ENCODE measurements at regions not wholly inside any gene's neighbourhood (a gene's known extent, or its start where the extent isn't known, plus 50 kb on each side); places are given as distances from the start of the nearest gene placed in this dataset.
A peak's percentile ranks its signal among the peaks of the same experiment; 100 is the strongest.

GRCh38 chr10:113354711-113355110 lies 198.1 kb upstream of the HABP2 start (continued):
- TF ChIP-seq, protein P1, sequence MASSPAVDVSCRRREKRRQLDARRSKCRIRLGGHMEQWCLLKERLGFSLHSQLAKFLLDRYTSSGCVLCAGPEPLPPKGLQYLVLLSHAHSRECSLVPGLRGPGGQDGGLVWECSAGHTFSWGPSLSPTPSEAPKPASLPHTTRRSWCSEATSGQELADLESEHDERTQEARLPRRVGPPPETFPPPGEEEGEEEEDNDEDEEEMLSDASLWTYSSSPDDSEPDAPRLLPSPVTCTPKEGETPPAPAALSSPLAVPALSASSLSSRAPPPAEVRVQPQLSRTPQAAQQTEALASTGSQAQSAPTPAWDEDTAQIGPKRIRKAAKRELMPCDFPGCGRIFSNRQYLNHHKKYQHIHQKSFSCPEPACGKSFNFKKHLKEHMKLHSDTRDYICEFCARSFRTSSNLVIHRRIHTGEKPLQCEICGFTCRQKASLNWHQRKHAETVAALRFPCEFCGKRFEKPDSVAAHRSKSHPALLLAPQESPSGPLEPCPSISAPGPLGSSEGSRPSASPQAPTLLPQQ (tag by site-specific recombination; IDR thresholded peaks at IDR 0.05) = no peak
- TF ChIP-seq YY2 (tag by site-specific recombination; IDR thresholded peaks at IDR 0.05) = no peak
- no peak for TF ChIP-seq SALL2 (tag by site-specific recombination; IDR thresholded peaks at IDR 0.05; ENCODE audit: borderline replicate concordance)
- TF ChIP-seq ZNF837 (tag by site-specific recombination; IDR thresholded peaks at IDR 0.05) = no peak
- no peak for TF ChIP-seq ZSCAN5A (tag by site-specific recombination; IDR thresholded peaks at IDR 0.05)
- TF ChIP-seq REPIN1 (tag by site-specific recombination; IDR thresholded peaks at IDR 0.05; ENCODE audit: low read depth) = no peak
- TF ChIP-seq ZNF530 (tag by site-specific recombination; IDR thresholded peaks at IDR 0.05; ENCODE audit: low read depth) = no peak
- no peak for TF ChIP-seq IKZF3 (tag by site-specific recombination; IDR thresholded peaks at IDR 0.05)
- TF ChIP-seq ZNF558 (tag by site-specific recombination; IDR thresholded peaks at IDR 0.05) = no peak
- TF ChIP-seq PRDM1 (tag by site-specific recombination; IDR thresholded peaks at IDR 0.05) = no peak
- TF ChIP-seq ZNF23 (tag by site-specific recombination; IDR thresholded peaks at IDR 0.05; ENCODE audit: borderline replicate concordance) = no peak
- TF ChIP-seq ZNF473 (tag by site-specific recombination; IDR thresholded peaks at IDR 0.05) = no peak

DNA sequence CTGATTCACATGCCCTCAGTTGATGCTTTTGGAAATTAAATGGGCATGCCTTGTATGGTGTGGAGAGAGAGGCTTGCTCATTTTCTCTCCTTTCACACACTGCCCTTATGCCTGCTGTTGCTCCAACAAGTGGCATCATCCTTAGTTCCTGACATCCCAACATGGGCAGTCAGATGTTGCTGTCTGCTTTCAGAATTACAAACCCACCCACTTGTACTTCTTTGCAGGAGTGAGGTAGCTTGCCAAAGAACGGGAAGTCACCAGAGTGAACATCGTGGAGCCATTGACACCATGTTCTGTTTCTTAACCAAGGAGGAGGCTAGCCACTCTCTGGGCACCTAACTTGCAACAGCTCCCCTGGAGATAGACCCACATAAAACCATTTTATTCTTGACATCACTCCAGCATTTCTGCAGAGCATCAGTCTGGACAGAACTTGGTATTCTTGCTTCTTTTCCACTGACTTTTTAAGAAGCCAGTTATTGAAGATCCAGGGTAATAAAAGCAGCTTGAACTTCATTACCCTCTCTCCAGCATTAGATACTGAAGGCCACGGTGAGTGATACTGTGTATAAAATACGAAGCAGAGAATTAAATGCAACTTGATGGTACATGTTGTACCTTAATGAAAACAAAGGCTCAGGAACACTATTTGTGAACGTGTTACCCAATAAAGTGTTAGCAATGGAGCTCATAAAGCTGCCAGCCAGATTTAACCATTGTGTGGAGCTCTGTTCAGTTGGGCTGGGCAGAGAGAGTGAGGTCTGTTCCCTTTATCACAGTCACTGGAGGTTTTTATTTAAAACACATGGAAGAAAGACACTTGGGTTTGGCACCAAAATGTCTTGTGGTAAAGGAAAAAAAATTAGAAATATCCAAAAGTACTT lies 195.8 kb upstream of the HABP2 start:
- POLR2A ChIA-PET = no interaction called here
- no peaks in the 10 kb centered on the region for H3K36me3 ChIP-seq (ENCODE audit: control insufficient read depth in 2 of 2, insufficient read depth in 1 of 2, low read length in 2 of 2)
- CTCF ChIA-PET = interaction anchor here (0.7 kb wide), 1 partner anchor 30 kb away, joined by 3 read pairs; no protein-coding TSS in a partner anchor
- peak; percentile 59; the same call in 1 of the 2 replicates for TF ChIP-seq SCRT2 (tag by site-specific recombination; IDR thresholded peaks at IDR 0.05)
- TF ChIP-seq PRDM4 (tag by site-specific recombination; IDR thresholded peaks at IDR 0.05) = no peak
- TF ChIP-seq ZNF449 (tag by site-specific recombination; IDR thresholded peaks at IDR 0.05) = peak; percentile 70; the same call in 1 of the 2 replicates
- H3K9me3 ChIP-seq (ENCODE audit: control insufficient read depth, insufficient read depth, low read depth, low read length) = no peaks in the 10 kb centered on the region
- no peak overlapping the region for H3K27ac ChIP-seq (ENCODE audit: extremely low read depth, low read depth, low read length)
- H3K4me3 ChIP-seq (ENCODE audit: low read depth, low read length) = no peak overlapping the region
- peaks cover 5% of the 10 kb centered on the region for H3K4me1 ChIP-seq (ENCODE audit: control insufficient read depth, insufficient read depth, low read length)

Measured in HEK293 (cell line).